Hepatocyte (in vitro differentiated cells): ENCODE measurements at regions not wholly inside any gene's neighbourhood (a gene's known extent, or its start where the extent isn't known, plus 50 kb on each side); places are given as distances from the start of the nearest gene placed in this dataset.

Experiments
- CTCF ChIP-seq: fragments of 200-600 bp; sonication (generic); IDR thresholded peaks from 2 replicates; pipeline ENCODE4 v1.5.1; 2016; ENCODE audit warnings: antibody characterized with exemption, mild to moderate bottlenecking; ENCODE audit not compliant: poor library complexity
- EZH2 ChIP-seq: fragments of 200-600 bp; sonication (generic); IDR thresholded peaks from 2 replicates; pipeline ENCODE4 v1.6.1; 2016; ENCODE audit warnings: antibody characterized with exemption, mild to moderate bottlenecking, borderline replicate concordance
- EZH2phosphoT487 ChIP-seq: fragments of 200-600 bp; sonication (generic); IDR thresholded peaks from one replicate; pipeline ENCODE4 v1.6.1; 2018; ENCODE audit warnings: antibody characterized with exemption, mild to moderate bottlenecking, low read depth, moderate library complexity; ENCODE audit not compliant: unreplicated experiment, severe bottlenecking

DNA sequence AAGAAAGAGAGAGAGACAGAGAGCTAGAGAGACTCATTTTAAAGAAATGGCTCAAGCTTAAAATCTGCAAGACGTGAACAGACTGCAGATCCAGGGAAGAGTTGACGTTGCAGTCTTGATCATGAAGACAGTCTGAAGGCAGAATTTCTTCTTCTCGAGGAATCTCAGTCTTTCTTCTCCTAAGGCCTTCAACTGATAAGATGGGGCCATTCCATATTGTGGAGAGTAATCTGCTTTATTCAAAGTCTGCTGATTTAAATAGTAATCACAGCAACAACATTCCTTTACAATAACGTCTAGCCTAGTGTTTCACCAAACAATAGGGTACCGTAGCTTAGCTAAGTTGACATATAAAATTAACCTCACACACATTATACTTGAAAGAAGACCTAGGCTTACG is 208.4 kb upstream of the ADAMTS3 start:
- TF ChIP-seq CTCF (no peak), EZH2 (no peak), EZH2phosphoT487 (no peak)
